NCI-H1930 (cell line): ENCODE measurements at regions not wholly inside any gene's neighbourhood (a gene's known extent, or its start where the extent isn't known, plus 50 kb on each side); places are given as distances from the start of the nearest gene placed in this dataset.

ENCODE experiments used
- DNase-seq, 2 experiments: peaks; one replicate each; lab custom pipeline; 2025; lab: John Stamatoyannopoulos, UW

- DNase-seq = no peak
Observed at GRCh38 chr15:35161694-35162093, 76.6 kb upstream of the NANOGP8 start.

GRCh38 chr15:35159170-35159569, 74.1 kb upstream of the NANOGP8 start:
- DNase-seq = no peak

GRCh38 chr15:35151782-35152181, 66.7 kb upstream of the NANOGP8 start:
- DNase-seq = no peak

DNA sequence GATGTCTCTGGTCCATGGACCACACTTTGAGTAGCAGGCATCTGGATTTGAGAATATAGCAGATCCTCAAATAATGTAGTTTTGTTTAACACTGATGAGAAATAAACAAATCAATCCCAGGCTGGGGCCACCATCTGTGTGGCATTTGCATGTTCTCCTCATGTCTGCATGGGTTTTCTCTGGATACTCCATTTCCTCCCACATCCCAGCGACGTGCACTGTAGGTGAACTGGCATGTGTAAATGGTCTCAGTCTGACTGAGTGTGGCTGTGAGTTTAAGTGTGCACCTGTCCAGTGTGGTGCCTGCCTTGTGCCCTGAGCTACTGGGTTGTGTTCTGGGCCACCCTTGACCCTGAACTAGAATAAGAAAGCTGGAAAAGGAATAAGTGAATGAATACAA, 66.3 kb upstream of the NANOGP8 start:
- DNase-seq = no peak

DNA sequence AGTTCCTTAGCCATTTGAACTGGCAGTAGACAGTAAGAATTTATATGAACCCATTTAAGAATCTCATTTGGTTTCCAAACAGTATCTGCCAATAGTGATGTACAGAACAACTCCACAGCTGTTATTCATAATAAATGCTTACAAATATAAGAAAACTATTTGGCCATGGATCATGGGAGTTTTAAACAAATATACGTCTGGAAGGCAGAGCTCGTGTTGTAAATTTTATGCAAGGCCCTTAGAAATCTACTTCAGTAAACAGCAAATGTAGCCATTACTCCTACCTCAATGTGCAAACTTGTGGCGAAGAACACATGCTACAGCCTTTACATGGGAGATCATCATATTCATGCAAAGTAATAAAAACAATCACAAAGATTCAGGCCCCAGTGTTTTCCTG, 65.3 kb upstream of the NANOGP8 start:
- no peak for DNase-seq

GRCh38 chr15:35145336-35145735, 60.2 kb upstream of the NANOGP8 start:
- no peak for DNase-seq

GRCh38 chr15:35142578-35142977, 57.5 kb upstream of the NANOGP8 start:
- DNase-seq = no peak

GRCh38 chr15:35141743-35142471, 56.8 kb upstream of the NANOGP8 start:
- DNase-seq = no peak

- DNase-seq = no peak
Observed at GRCh38 chr15:35139822-35140221, 54.7 kb upstream of the NANOGP8 start.

GRCh38 chr15:35137190-35137574, 52.1 kb upstream of the NANOGP8 start:
- no peak for DNase-seq

- no peak for DNase-seq
Observed at GRCh38 chr15:35136321-35137189, 51.5 kb upstream of the NANOGP8 start.
